ENCODE measurements at regions not wholly inside any gene's neighbourhood (a gene's known extent, or its start where the extent isn't known, plus 50 kb on each side); places are given as distances from the start of the nearest gene placed in this dataset.

DNA sequence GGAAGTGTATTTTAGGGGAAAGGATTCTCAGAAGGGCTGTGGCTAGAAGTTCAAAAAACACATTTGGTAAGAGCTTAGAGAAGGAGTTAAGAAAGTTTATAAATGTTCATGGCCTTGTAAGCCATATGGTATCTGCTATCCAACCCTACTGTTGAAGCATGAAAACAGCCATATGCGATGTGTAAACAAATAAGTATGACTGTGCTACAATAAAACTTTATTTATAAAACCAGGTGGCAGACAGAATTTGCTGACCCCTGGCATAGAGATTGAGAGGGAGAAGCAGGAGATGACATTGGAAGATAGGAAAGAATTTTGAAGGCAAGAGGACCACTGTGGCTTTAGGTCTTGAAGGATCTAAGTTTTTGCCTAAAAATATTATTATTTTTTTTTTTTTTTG lies 583.5 kb downstream of the DOK5 start:
- H3K27ac ChIP-seq = no peak overlapping the region
- H3K27me3 ChIP-seq = no peaks in the 10 kb centered on the region
- H3K4me2 ChIP-seq = no peak overlapping the region

DNA sequence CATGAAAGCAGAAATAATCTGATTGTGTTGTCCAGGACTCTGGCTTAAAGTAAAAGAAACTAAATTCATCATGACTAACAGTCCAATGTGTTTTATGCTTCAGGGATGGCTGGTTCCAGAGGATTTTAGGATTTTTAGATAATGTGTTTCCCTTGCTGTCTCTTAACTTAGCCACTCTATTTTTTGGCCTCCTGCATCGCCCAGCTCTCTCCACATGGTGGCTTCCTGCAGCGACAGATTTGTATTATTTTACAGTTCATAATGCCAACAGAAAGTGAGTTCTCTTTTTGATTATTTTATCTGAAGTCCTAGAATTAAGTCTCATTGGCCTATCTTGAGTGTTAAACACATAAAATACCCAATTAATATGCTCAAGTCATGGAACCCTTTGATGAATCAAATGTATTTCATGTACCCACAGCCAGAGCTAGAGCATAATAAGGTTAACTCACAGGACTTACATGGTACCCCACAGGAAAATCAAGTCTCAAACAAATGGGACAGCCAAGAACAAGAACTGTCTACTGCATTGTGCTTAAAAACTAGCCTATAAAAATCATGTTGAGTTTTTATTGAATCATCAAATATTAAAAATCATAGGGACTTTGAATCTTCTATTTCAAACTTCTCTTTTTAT lies 582.5 kb downstream of the DOK5 start:
- no peak for TF ChIP-seq Cebpa-rat (IDR thresholded peaks at IDR 0.05)
- Histone ChIP-seq H3K4me3 (no peak overlapping the region), H3K27me3 (no peaks in the 10 kb centered on the region), H3K9ac (no peak overlapping the region), H3K4me1 (peaks cover 0 to 11% (median 0%) of the 10 kb centered on the region in 10 experiments; a peak in 1 of 20 replicates), H3K36me3 (no peaks in the 10 kb centered on the region), H3K9me3 (replicated peaks in 1 of 11) (no peaks in the 10 kb centered on the region), H3K4me2 (no peak overlapping the region), H3K27ac (no peak overlapping the region), H4K20me1 (no peaks in the 10 kb centered on the region)

More for the DNA sequence above, 583.5 kb downstream of the DOK5 start:
- Histone ChIP-seq H3K4me1 (peaks cover 0 to 11% (median 0%) of the 10 kb centered on the region in 10 experiments; a peak in 1 of 20 replicates), H3K36me3 (no peaks in the 10 kb centered on the region), H3K4me3 (no peak overlapping the region), H3K9me3 (replicated peaks in 1 of 11) (peaks cover 0 to 2% (median 0%) of the 10 kb centered on the region in 11 experiments; a peak in 4 of 22 replicates), H3K9ac (no peak overlapping the region), H4K20me1 (no peaks in the 10 kb centered on the region)
- TF ChIP-seq Cebpa-rat (IDR thresholded peaks at IDR 0.05) = no peak

DNA sequence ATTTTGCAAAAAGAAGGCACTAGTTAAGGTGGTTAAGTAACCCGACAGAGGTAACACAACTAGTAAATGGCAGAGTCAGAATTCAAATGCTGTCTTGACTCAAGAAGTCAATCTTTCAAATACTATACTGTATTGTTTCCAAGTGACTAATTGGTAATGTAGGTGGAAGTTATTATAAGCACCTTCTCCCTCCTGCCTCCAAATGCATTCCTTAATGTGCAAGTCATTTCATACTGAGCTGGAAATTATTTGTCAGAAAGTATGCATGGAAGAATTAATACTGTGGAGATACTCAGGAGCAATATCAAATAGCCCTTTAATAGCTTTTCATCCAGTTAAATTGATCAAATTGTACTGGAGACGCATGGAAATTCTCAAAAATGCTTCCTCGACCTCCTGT lies 579.1 kb downstream of the DOK5 start:
- Histone ChIP-seq H3K36me3 (no peaks in the 10 kb centered on the region), H3K4me3 (no peak overlapping the region), H4K20me1 (no peaks in the 10 kb centered on the region), H3K9me3 (replicated peaks in 1 of 11) (no peaks in the 10 kb centered on the region), H3K27ac (no peak overlapping the region), H3K4me1 (peaks cover 0 to 11% (median 0%) of the 10 kb centered on the region in 10 experiments; a peak in 1 of 20 replicates), H3K27me3 (no peaks in the 10 kb centered on the region), H3K9ac (no peak overlapping the region), H3K4me2 (no peak overlapping the region)
- TF ChIP-seq Cebpa-rat (IDR thresholded peaks at IDR 0.05) = no peak

DNA sequence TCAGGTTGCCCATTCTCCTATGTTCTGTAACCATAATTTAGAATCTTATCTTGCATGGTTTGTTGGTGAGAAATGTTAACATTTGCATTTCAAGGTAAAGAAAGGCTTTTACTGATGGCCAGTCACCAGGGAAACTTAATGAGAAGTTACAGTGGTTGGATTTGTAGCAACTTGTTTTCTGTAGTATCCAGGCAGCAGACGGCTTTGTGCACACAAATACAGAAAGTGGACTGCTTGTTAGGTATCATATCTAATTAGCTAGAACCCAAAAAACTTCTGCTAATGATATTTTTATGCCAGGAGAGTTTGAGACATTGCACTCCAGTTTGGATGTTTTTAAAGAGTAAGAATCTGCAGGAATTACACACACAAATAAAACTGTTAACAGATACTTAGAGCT lies 578.0 kb downstream of the DOK5 start:
- H3K9ac ChIP-seq = no peak overlapping the region
- no peaks in the 10 kb centered on the region for H3K27me3 ChIP-seq
- no peak overlapping the region for H3K4me3 ChIP-seq
- H3K4me2 ChIP-seq = no peak overlapping the region
- no peaks in the 10 kb centered on the region for H3K36me3 ChIP-seq
- H3K27ac ChIP-seq = no peak overlapping the region
- H4K20me1 ChIP-seq = no peaks in the 10 kb centered on the region
- H3K4me1 ChIP-seq = peaks cover 0 to 5% (median 0%) of the 10 kb centered on the region in 10 experiments; a peak in 1 of 20 replicates
- no peak for TF ChIP-seq Cebpa-rat (IDR thresholded peaks at IDR 0.05)
- H3K9me3 ChIP-seq (replicated peaks in 1 of 11) = no peaks in the 10 kb centered on the region

DNA sequence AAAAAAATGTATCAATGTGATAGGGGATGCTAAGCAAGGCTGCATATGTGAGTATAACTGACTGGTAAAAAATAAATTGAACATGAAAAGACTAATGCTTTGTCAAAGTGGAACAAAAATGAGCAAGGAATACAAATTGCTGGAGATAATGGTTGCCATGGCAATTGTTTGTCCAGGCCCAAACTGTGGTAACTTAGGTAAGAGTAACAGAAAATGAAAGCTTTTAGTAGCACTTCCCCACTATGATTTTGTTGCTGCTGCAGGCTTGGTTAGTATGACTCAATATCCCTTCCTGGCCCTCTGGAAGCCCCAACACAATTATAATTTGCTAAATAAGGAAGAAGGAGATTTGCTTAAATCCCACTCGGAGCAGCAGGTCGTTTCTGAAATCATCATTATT lies 577.1 kb downstream of the DOK5 start:
- no peaks in the 10 kb centered on the region for H3K27me3 ChIP-seq
- H3K9ac ChIP-seq = no peak overlapping the region
- H3K4me3 ChIP-seq = no peak overlapping the region
- H4K20me1 ChIP-seq = no peaks in the 10 kb centered on the region
- no peaks in the 10 kb centered on the region for H3K9me3 ChIP-seq (replicated peaks in 1 of 11)
- H3K36me3 ChIP-seq = no peaks in the 10 kb centered on the region
- no peak overlapping the region for H3K4me2 ChIP-seq
- TF ChIP-seq Cebpa-rat (IDR thresholded peaks at IDR 0.05) = no peak
- H3K4me1 ChIP-seq = no peaks in the 10 kb centered on the region
- no peak overlapping the region for H3K27ac ChIP-seq

DNA sequence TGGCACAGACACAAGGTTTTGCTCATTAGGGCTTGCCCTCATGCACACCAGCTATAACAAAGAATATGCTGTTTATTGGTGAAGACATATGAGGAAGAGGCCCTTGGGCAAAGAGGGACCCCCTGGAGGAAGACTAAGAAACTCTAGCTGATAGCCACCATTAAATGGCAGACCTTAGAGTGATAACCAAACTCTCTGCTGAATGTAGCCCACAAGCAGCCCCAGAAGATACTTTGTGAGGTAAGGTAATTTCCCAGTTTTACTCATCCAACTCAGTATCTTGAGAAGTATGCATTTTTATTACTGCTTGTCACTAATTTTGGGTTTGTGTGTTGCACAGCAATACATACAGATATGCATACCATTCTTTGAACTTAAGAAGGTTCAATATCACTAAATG lies 563.3 kb downstream of the DOK5 start:
- TF ChIP-seq Cebpa-rat (IDR thresholded peaks at IDR 0.05) = no peak
- H3K4me2 ChIP-seq = no peak overlapping the region
- no peaks in the 10 kb centered on the region for H3K36me3 ChIP-seq
- no peaks in the 10 kb centered on the region for H3K27me3 ChIP-seq
- no peak overlapping the region for H3K9ac ChIP-seq
- H3K9me3 ChIP-seq (replicated peaks in 1 of 11) = no peaks in the 10 kb centered on the region
- no peaks in the 10 kb centered on the region for H3K4me1 ChIP-seq
- no peak overlapping the region for H3K27ac ChIP-seq
- no peaks in the 10 kb centered on the region for H4K20me1 ChIP-seq
- H3K4me3 ChIP-seq = no peak overlapping the region

DNA sequence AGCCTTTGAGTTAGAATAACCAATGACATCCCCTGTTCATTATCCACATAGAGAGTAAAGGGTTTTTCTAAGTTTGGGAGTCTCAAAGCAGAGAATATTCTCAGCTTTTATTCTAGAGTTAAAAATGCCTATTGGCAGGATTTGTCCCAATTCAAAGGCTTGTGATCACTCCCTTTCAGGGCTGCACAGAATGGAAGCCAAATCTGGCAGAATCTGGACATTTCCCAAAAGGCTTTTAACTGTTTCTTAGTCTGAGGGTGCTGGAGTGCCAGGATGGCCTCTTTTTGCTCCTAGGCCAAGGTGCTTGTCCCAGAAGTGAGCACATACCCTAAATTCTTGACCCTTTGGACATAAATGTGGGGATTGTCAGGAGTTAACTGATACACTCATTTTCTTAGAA lies 556.6 kb downstream of the DOK5 start:
- H3K4me3 ChIP-seq = no peak overlapping the region
- H3K9ac ChIP-seq = no peak overlapping the region
- no peaks in the 10 kb centered on the region for H3K9me3 ChIP-seq (replicated peaks in 1 of 11)
- no peak for TF ChIP-seq Cebpa-rat (IDR thresholded peaks at IDR 0.05)
- no peak overlapping the region for H3K27ac ChIP-seq
- H3K27me3 ChIP-seq = no peaks in the 10 kb centered on the region
- H3K36me3 ChIP-seq = no peaks in the 10 kb centered on the region
- H4K20me1 ChIP-seq = no peaks in the 10 kb centered on the region
- no peak overlapping the region for H3K4me2 ChIP-seq
- H3K4me1 ChIP-seq = no peaks in the 10 kb centered on the region

DNA sequence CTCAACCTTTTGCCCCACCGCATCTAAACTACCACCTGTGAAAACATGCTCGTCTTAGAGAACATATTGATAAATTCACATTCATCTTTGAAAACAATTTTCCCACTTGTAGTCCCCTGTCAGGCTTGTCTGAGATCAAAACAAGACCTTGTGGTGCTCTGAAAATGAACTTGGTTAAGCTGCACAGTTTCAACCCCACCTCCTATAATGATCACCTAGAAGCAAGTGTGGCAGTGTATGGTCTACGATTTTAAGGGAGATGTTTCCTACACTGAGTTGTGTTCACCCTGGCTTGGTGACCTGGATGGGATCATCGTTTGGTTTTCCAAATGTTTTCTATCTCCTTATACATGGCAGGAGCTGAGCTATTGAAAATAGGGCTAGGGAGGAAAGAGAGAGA lies 539.4 kb downstream of the DOK5 start:
- Histone ChIP-seq H3K9ac (no peak overlapping the region), H3K27me3 (no peaks in the 10 kb centered on the region), H3K36me3 (no peaks in the 10 kb centered on the region), H3K4me3 (no peak overlapping the region), H4K20me1 (no peaks in the 10 kb centered on the region), H3K9me3 (replicated peaks in 1 of 11) (no peaks in the 10 kb centered on the region), H3K4me2 (no peak overlapping the region), H3K4me1 (no peaks in the 10 kb centered on the region), H3K27ac (no peak overlapping the region)
- TF ChIP-seq Cebpa-rat (IDR thresholded peaks at IDR 0.05) = no peak

DNA sequence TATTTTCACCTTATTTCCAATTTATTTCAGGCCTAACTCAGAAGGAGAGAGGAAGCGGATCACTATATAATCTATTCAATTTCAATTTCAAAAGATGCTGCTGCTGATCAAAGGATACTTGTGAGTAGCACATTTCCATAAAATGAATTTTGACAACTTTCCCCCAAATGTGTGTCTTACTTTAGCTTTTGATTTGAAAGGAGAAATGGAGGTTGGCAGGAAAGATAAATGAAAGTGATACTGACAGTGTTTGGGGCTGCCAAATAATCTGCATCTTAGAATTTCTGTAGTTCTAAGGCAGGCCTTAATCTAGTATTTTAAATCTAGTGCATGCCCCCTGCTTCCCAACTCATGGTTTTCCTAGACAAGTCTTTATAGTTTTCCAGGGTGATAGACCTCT lies 535.4 kb downstream of the DOK5 start:
- Histone ChIP-seq H3K9me3 (replicated peaks in 1 of 11) (no peaks in the 10 kb centered on the region), H3K4me2 (no peak overlapping the region), H3K4me1 (no peaks in the 10 kb centered on the region), H4K20me1 (no peaks in the 10 kb centered on the region), H3K9ac (no peak overlapping the region), H3K4me3 (no peak overlapping the region), H3K36me3 (no peaks in the 10 kb centered on the region), H3K27me3 (no peaks in the 10 kb centered on the region), H3K27ac (no peak overlapping the region)
- no peak for TF ChIP-seq Cebpa-rat (IDR thresholded peaks at IDR 0.05)

DNA sequence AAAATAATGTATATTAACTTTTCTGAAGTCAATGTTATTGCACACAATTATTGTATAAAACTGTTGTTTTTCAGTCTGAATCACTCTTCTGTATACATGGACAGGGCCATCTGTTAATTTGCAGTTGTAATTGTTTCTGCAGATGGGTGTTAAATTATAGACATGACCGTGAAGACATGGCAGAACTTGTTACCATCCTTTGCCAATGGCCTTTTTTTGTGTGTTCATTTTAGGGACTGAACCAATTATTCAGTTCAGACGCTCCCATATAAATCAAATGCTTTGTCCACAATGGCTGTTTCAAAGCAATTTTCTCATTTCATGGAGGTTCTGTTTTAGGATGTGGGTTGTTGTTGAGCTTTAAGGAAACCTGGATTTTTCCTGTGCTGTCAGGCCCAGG lies 533.7 kb downstream of the DOK5 start:
- Histone ChIP-seq H3K4me1 (no peaks in the 10 kb centered on the region), H3K9ac (no peak overlapping the region), H3K36me3 (no peaks in the 10 kb centered on the region), H3K27ac (no peak overlapping the region), H3K4me2 (no peak overlapping the region), H3K27me3 (no peaks in the 10 kb centered on the region), H4K20me1 (no peaks in the 10 kb centered on the region), H3K9me3 (replicated peaks in 1 of 11) (no peaks in the 10 kb centered on the region), H3K4me3 (no peak overlapping the region)
- no peak for TF ChIP-seq Cebpa-rat (IDR thresholded peaks at IDR 0.05)

Data from BLaER1 treated with 17β-estradiol and CSF1 and Interleukin-3, amounts not matched to agents 10 nM and 100 nM (cell line).